ENCODE measurements at regions not wholly inside any gene's neighbourhood (a gene's known extent, or its start where the extent isn't known, plus 50 kb on each side); places are given as distances from the start of the nearest gene placed in this dataset.

GRCh38 chr6:22638320-22638719, 69.0 kb downstream of the HDGFL1 start:
- H3K4me2 ChIP-seq (ENCODE audit: insufficient read depth, low read length) = no peak overlapping the region
- dilution Hi-C loops (cut with MboI; ENCODE audit: extremely low pct_ligation_motif_present, low sequenced_read_pairs) = no loop called here
- no peaks in the 10 kb centered on the region for H3K27me3 ChIP-seq (ENCODE audit: control insufficient read depth in 2 of 2, insufficient read depth in 2 of 2, low read length in 2 of 2)
- BruUV-seq (replicated peaks) = no TSS peak
- no peak overlapping the region for H3K4me3 ChIP-seq (replicated peaks in 1 of 3; ENCODE audit: insufficient read depth in 1 of 3, low read depth in 1 of 3, low read length in 3 of 3)
- peaks cover 5% of the 10 kb centered on the region for H3K4me1 ChIP-seq (ENCODE audit: control insufficient read depth, extremely low read depth, insufficient read depth, low read length)
- no peaks in the 10 kb centered on the region for H4K20me1 ChIP-seq (replicated peaks; ENCODE audit: control insufficient read depth, extremely low read depth, insufficient read depth, low read length)
- H3K36me3 ChIP-seq (ENCODE audit: control insufficient read depth in 2 of 2, extremely low read depth in 1 of 2, insufficient read depth in 2 of 2, low read length in 2 of 2) = no peaks in the 10 kb centered on the region
- H3K27ac ChIP-seq (ENCODE audit: insufficient read depth, low read depth, low read length) = no peak overlapping the region
- TF ChIP-seq POLR2AphosphoS5 (IDR thresholded peaks at IDR 0.05; ENCODE audit: insufficient read depth, low read depth, low read length) (no peak), EZH2 (IDR thresholded peaks at IDR 0.05; ENCODE audit: borderline replicate concordance, low read depth, low read length, severe bottlenecking) (no peak), MAX (IDR thresholded peaks at IDR 0.05; ENCODE audit: insufficient read depth, insufficient read length) (no peak), CTCF (IDR thresholded peaks at IDR 0.05; ENCODE audit: extremely low read depth in 1 of 2, insufficient read depth in 1 of 2, low read depth in 1 of 2, low read length in 2 of 2) (no peak), GATA2 (IDR thresholded peaks at IDR 0.05; ENCODE audit: insufficient read depth, insufficient read length, low read depth, low read length) (no peak), MYC (IDR thresholded peaks at IDR 0.05; ENCODE audit: low read depth, low read length) (no peak), FOS (IDR thresholded peaks at IDR 0.05; ENCODE audit: borderline replicate concordance, insufficient read depth, low read length) (no peak), POLR2A (IDR thresholded peaks at IDR 0.05; ENCODE audit: low read depth, low read length) (no peak), JUN (IDR thresholded peaks at IDR 0.05; ENCODE audit: borderline replicate concordance, insufficient read depth, insufficient read length, low read depth) (no peak)
- DNase-seq (ENCODE audit: low read depth, low spot score) = no peak
- H3K79me2 ChIP-seq (ENCODE audit: control insufficient read depth, insufficient read depth, low read length) = no peaks in the 10 kb centered on the region
- H3K9ac ChIP-seq (replicated peaks; ENCODE audit: extremely low read depth, insufficient read depth, low read length) = no peak overlapping the region
- FAIRE-seq = no peak
- ChIA-PET CTCF (no interaction called here), POLR2A (no interaction called here)
- H3K9me3 ChIP-seq (replicated peaks; ENCODE audit: control insufficient read depth, insufficient read depth, low read length) = no peaks in the 10 kb centered on the region
- H3K9me1 ChIP-seq (replicated peaks; ENCODE audit: control insufficient read depth, extremely low read depth, insufficient read depth, low read length) = no peaks in the 10 kb centered on the region
- no peak overlapping the region for H2AFZ ChIP-seq (ENCODE audit: low read depth, low read length)
- intact Hi-C loops (cut with micrococcal nuclease) = no loop called here
